Breast epithelium (tissue), 3 donors: ENCODE measurements at regions not wholly inside any gene's neighbourhood (a gene's known extent, or its start where the extent isn't known, plus 50 kb on each side); places are given as distances from the start of the nearest gene placed in this dataset.

Experiments
- CTCF ChIP-seq, 3 donors: fragments of 450-650 bp; IDR thresholded peaks; one replicate each; pipeline ENCODE4 v1.5.1; 2016 to 2017; ENCODE audit warnings: antibody characterized with exemption in 3 of 3, mild to moderate bottlenecking in 3 of 3, moderate library complexity in 3 of 3
- POLR2AphosphoS5 ChIP-seq, 3 donors: sonication (generic); formaldehyde crosslinking; IDR thresholded peaks; one replicate each; pipeline ENCODE4 v1.6.1; 2017; ENCODE audit warnings: antibody characterized with exemption in 3 of 3

- no peak for TF ChIP-seq CTCF (IDR thresholded peaks at IDR 0.05)
- TF ChIP-seq POLR2AphosphoS5 (IDR thresholded peaks at IDR 0.05): no peak
Observed at GRCh38 chr5:143893638-143894037, 81.7 kb downstream of the HMHB1 start.
